ENCODE measurements at regions not wholly inside any gene's neighbourhood (a gene's known extent, or its start where the extent isn't known, plus 50 kb on each side); places are given as distances from the start of the nearest gene placed in this dataset.

- H3K4me3 ChIP-seq (ENCODE audit: control insufficient read depth, low read depth, low read length): no peak overlapping the region
- DNase-seq (ENCODE audit: low read depth): no peak
- TF ChIP-seq, protein P1, sequence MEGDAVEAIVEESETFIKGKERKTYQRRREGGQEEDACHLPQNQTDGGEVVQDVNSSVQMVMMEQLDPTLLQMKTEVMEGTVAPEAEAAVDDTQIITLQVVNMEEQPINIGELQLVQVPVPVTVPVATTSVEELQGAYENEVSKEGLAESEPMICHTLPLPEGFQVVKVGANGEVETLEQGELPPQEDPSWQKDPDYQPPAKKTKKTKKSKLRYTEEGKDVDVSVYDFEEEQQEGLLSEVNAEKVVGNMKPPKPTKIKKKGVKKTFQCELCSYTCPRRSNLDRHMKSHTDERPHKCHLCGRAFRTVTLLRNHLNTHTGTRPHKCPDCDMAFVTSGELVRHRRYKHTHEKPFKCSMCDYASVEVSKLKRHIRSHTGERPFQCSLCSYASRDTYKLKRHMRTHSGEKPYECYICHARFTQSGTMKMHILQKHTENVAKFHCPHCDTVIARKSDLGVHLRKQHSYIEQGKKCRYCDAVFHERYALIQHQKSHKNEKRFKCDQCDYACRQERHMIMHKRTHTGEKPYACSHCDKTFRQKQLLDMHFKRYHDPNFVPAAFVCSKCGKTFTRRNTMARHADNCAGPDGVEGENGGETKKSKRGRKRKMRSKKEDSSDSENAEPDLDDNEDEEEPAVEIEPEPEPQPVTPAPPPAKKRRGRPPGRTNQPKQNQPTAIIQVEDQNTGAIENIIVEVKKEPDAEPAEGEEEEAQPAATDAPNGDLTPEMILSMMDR (IDR thresholded peaks at IDR 0.05; ENCODE audit: control insufficient read depth, insufficient read depth, low read depth, low read length, missing control alignments): no peak
Observed at GRCh38 chr11:45436966-45437365, 150.8 kb upstream of the SYT13 start.

GRCh38 chr11:45436118-45436517 is 150.0 kb upstream of the SYT13 start:
- no peak for DNase-seq (ENCODE audit: low read depth)
- TF ChIP-seq, protein P1 (IDR thresholded peaks at IDR 0.05; ENCODE audit: control insufficient read depth, insufficient read depth, low read depth, low read length, missing control alignments): no peak
- no peak overlapping the region for H3K4me3 ChIP-seq (ENCODE audit: control insufficient read depth, low read depth, low read length)

DNA sequence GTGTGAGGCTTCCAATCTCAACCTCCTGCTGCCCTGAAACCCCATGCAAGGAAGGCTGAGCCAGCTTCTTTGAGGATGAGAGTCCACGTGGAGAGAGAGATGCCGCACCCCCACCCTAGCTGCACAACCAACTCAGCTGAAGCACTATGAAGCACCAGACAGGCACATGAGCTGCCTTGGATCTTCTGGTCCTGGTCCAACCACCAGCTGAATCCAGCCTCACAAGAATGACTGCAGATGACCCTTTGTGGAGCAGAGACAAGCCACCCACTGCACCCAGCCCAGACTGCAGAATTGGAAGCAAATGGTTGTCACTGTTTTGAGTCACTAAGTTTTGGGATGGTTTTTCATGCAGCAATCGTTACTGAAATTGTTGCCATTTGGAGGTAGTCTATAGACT is 149.6 kb upstream of the SYT13 start:
- H3K4me3 ChIP-seq (ENCODE audit: control insufficient read depth, low read depth, low read length): no peak overlapping the region
- DNase-seq (ENCODE audit: low read depth): no peak
- TF ChIP-seq, protein P1 (IDR thresholded peaks at IDR 0.05; ENCODE audit: control insufficient read depth, insufficient read depth, low read depth, low read length, missing control alignments): no peak

DNA sequence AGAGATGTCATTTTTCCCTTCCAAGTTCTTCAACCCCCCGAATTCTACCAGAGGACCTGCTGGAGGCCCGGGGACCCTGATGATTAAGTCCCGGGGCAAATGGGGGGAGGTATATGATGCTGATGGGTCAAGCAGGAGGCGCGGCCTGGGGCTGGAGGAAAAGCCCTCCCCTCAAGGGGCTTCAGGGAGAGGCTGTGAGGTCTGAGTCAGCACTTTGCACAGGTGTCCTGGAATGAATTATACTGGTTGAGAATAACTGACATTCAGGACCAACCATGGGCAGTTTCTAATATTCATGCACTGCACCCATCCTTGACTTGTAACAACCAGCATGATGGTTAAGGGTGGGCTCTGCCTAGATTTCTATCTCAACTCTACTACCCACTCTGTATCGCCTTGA is 146.8 kb upstream of the SYT13 start:
- DNase-seq (ENCODE audit: low read depth): no peak
- no peak overlapping the region for H3K4me3 ChIP-seq (ENCODE audit: control insufficient read depth, low read depth, low read length)
- TF ChIP-seq, protein P1 (IDR thresholded peaks at IDR 0.05; ENCODE audit: control insufficient read depth, insufficient read depth, low read depth, low read length, missing control alignments): no peak

- H3K4me3 ChIP-seq (ENCODE audit: control insufficient read depth, low read depth, low read length): no peak overlapping the region
- TF ChIP-seq, protein P1 (IDR thresholded peaks at IDR 0.05; ENCODE audit: control insufficient read depth, insufficient read depth, low read depth, low read length, missing control alignments): no peak
- no peak for DNase-seq (ENCODE audit: low read depth)
Observed at GRCh38 chr11:45432100-45432499, 146.0 kb upstream of the SYT13 start.

GRCh38 chr11:45431046-45432018 is 145.2 kb upstream of the SYT13 start:
- H3K4me3 ChIP-seq (ENCODE audit: control insufficient read depth, low read depth, low read length): no peak overlapping the region
- TF ChIP-seq, protein P1 (IDR thresholded peaks at IDR 0.05; ENCODE audit: control insufficient read depth, insufficient read depth, low read depth, low read length, missing control alignments): no peak
- DNase-seq (ENCODE audit: low read depth): no peak

Measured in AG09309 (cell line).